ENCODE measurements at regions not wholly inside any gene's neighbourhood (a gene's known extent, or its start where the extent isn't known, plus 50 kb on each side); places are given as distances from the start of the nearest gene placed in this dataset.
"Not testable (repeated sequence)": the region's sequence is repeated elsewhere in the genome, so short reads cannot be mapped to it uniquely, and the experiment has no call there.

GRCh38 chrX:109782994-109783700, 50.1 kb upstream of the ACSL4 start:
- DNase-seq: no peak

DNA sequence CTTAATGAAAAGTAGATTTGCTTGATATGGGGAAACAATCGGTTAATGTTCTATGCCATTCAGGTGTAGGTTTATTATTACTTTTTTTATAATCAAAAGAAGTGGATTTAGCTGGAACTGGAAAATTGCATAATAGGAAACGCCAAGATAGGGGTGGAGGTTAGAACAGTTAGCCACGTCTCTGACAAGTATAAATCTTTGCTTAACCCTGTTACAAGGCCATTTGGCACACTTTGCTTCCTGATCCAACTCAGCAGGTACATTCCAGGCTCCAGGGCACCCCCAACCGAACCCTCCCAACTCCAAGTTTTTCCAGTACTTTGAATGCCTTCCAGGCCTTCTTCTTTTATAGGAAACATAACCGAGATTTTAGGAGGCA, 50.6 kb upstream of the ACSL4 start:
- DNase-seq: no peak

GRCh38 chrX:109785053-109785452, 52.0 kb upstream of the ACSL4 start:
- no peak for DNase-seq

GRCh38 chrX:109790511-109790910, 57.5 kb upstream of the ACSL4 start:
- not testable (repeated sequence) for DNase-seq

- DNase-seq: no peak
Measured at GRCh38 chrX:109793191-109793590, 60.1 kb upstream of the ACSL4 start.

DNA sequence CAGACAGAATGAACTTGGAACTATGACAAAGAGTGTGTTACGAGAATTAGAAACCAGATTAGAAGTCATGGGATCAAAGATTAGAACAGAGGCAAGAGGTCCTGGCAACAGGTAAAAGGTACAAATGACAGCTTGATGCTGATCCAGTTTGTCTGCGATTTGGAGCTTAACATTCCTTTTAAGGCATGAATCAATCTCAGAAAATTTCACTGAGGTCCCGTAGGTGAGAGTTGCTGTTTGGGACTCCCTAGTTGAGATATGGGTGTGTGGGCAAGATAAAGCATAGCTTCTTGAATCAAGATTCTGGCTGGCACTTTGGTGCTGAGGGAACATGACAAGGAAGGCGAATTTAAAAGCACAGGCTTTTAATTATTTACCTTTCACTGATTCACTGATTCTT, 62.6 kb upstream of the ACSL4 start:
- no peak for DNase-seq

DNA sequence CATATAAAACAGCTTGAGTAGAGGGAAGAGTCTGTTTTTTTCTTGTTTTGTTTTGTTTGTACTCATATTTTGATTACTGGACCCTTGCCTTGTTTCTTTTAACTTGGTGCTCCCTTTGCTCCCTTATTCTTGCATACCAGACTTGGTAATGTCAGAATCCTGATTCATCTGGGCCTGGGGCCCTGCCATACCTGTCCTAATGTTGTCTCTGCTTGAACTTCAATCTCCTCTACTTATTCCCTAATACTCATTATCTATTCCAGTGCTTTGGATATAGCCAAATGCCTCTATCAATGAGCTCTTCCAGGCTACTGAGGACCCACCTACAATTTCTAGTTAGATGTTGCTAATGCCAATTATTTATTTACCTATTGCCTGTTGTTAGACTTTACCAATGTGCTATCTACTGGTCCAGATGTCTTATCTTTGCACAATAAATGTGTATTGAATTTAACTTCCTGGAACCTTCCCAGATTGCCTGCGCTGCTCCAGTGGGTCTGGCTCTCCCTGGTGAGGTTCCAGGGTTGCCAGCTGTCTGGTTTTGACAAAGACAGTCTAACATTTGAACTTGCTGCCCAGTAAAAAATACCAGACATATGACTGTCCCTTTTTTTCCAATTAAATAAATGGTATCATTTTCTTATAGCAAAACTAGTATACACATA, 64.4 kb upstream of the ACSL4 start:
- peak; percentile 25 for DNase-seq

DNA sequence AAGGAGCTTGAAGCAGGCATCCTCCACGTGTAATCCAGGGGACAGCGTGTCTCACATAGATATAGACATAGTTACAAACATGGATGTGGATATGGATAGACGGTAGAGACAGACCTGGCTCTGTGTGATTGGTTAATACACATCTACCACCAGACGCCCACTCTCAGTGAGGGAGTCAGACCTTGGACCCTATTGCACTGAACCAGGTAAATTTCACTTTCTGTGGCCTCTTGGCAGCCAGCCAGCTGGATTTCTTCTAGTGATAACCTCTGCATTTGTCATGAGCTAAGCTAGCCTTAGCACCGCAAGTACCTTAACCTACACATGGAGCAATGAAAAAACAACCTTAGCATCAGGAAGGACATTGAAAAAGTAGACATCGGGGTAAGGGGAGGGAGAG, 79.2 kb upstream of the ACSL4 start:
- no peak for DNase-seq

DNA sequence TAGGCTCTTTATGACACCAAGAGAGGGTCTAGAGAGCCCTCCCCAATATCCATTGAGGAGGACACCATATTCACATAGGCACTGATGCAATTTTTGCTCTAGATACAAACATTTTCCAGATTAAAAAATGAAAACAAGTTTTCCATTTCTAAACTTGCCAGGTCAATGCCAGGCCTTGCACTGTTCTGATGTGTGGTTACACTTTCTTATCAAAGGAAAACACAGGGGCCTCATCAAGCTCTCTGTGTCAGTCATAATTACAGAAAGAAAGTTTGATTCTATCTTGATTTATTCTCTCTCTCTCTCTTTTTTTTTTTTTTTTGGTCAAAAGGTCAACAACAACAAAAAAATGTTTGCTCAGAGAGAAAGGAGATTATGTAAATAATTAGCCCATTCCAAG, 80.2 kb upstream of the ACSL4 start:
- no peak for DNase-seq

DNA sequence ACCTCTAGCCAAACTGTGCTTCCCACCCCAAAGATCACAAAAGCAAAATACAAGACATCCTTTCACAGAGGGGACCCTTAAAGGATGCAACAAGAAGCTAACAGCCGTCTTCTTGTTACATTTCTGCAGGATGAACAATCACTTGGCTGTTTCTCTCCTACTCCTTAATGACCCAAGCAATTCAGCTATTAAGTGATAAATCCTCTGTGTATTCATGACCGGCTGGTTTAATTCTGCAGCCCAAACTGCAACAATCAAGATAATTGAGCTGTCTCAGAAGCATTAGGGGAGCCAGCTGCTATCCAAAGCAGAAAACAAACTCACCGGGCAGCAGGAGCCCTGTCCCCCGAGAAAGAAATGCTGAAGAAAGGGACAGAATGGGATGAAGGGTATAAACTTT, 85.9 kb upstream of the ACSL4 start:
- no peak for DNase-seq

GRCh38 chrX:109822861-109823260, 89.8 kb upstream of the ACSL4 start:
- DNase-seq: no peak

- no peak for DNase-seq
Measured at GRCh38 chrX:109826954-109827708, 94.1 kb upstream of the ACSL4 start.

GRCh38 chrX:109827772-109828171, 94.7 kb upstream of the ACSL4 start:
- no peak for DNase-seq

DNA sequence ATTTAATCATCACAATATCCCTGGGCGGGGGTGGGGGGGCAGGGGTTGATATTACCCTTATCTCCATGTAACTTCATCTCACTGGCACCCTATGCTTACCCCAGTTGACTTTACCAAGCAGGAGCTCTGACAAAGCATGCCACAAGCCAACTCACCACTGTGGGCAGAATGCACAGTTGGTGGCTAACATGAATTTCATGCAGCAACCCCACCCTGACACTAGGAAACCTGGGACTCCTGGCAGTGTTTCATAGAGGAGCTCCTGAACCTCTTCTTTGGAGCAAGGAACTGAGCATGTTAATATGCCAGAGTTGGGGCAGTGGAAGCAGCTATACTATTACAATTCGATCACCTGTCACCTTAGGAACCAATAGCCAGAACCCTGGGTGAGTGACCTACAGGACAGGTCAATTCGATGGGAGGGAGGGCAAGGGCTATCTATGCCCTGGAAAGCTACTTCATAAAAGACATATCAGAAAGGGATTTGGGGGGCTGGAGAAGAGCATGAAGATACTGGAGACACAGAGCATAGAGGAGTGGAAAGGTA, 97.2 kb upstream of the ACSL4 start:
- DNase-seq: no peak

DNA sequence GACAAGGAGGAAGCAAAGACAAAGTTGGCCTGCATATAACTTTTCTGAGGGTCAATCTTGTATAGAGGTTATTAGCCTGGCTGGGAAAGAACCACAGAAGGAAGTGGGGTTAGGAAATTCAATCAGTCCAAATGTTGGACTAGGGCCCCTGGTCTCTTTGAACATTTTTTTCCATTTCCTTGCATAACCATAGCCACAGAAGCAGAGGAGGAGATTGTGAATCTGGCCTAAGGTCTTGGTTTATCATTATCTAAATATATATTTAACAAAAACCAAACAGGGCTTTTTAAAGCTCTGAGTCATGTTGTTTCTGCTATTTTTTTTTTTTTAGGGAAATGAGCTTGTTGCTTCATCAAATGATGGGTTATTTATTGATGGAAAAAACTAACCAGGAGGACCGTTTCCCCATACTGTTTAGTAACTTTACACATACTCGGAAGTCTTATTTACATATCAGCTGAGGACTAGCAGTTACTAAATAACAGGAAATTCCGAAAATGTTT, 97.7 kb upstream of the ACSL4 start:
- no peak for DNase-seq

- DNase-seq: no peak
Measured at GRCh38 chrX:109831326-109831985, 98.4 kb upstream of the ACSL4 start.

DNA sequence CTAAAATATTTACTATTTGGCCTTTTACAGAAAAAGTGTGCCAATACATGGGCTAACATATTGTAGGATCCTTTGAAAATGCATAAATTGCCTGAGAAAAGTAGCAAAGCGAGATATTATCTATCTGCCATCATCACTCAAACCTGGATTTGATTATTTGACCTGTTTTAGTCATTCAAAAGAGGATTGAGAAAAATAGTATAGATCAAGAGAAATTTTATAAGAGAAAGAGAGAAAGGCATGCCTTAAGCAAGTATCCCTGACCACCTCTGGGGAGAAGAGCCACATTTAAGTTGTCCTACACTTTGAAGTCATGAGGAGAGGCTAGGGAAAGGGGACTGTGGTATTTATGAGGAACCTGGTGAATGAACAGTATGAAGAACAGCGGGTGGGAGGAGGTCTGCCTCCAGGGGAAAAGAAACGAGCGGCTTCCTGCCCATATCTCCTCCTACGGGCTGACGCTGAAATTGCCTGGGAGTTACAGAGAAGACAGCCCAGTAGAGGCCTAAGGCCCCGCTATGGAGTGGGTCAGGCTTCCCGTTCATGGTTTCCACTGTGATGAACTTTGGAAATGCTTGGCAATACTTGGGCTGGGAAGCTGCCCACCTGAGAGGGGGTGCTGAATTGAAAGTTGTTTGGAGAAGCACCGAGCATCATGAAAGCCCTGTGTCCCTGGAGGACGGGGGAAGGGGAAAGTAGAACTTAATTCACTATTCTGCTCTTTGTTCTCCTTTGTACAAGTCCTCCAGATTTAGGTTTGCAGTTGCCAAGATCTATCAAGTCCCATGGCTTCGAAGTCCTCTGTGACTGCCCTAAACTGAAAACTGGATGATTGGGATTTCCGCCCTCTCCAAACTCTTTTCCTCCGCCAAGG, 106.9 kb upstream of the ACSL4 start:
- no peak for DNase-seq

GRCh38 chrX:109840585-109840984, 107.5 kb upstream of the ACSL4 start:
- no peak for DNase-seq

DNA sequence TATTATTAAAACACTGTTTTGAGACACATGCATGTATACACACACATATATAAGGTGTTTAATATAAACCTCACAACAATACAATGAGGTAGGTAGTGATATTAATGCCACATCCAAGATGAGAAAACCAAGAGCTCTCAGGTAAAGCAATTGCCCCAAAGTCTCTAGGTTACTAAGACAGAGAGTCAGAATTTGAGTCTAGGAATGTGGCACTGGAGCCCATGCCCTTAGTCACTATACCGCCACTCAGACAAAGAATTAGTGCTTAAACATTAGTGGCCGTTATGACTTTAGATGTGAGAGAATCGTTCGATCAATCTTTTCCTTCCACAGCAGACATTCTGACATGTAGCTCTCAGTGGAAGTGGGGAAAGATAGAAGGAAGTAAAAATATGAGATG, 108.2 kb upstream of the ACSL4 start:
- DNase-seq: no peak

DNA sequence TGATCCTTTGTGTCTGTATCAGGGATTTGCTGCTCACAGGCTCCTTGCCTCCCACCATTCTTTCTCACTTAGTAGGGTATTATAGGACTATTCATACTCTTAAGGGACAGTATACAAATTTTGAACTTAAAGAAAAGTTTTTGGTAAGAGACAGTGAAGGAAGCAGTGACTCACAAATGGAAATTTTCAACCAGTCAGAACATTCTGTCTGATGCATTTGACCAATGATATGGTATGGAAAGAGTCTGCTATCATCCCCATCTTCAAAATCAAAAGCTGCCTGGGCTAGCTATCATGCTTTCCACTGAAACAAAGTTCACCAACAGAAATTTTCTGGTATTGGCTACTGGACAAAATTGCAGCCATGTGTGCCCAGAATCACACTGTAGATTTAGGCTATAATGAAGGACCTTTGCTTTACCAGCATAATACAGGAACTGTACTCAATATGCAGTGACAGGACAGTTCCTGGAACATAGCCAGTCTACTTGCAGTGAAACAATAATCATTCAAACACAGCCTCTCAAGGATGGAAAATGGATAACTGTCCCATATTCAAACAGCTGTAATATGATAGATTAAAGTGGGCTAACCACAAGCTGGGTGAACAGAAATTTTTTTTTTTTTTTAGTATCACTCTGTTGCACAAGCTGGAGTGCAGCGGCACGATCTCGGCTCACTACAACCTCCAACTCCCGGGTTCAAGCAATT, 109.0 kb upstream of the ACSL4 start:
- DNase-seq: no peak

DNA sequence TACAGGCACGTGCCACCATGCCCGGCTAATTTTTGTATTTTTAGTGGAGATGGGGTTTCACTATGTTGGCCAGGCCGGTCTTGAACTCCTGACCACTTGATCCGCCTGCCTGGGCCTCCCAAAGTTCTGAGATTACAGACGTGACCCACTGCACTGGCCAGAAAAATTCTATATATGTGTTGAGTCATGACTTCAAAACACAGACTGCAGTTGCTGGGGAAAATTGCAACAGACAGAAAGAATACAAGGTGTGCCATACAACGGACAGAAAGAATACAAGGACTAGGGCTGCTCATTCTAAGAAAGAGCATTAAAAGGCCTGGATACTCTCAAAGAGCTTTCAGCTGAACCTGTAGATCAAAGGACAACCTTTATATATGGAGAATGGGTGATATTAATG, 109.6 kb upstream of the ACSL4 start:
- no peak for DNase-seq
